COLO829 (cell line): ENCODE measurements at regions not wholly inside any gene's neighbourhood (a gene's known extent, or its start where the extent isn't known, plus 50 kb on each side); places are given as distances from the start of the nearest gene placed in this dataset.

Experiments
- DNase-seq: peaks from one replicate; pipeline ENCODE4 v3.0.0; 2012; ENCODE audit warnings: low spot score

DNA sequence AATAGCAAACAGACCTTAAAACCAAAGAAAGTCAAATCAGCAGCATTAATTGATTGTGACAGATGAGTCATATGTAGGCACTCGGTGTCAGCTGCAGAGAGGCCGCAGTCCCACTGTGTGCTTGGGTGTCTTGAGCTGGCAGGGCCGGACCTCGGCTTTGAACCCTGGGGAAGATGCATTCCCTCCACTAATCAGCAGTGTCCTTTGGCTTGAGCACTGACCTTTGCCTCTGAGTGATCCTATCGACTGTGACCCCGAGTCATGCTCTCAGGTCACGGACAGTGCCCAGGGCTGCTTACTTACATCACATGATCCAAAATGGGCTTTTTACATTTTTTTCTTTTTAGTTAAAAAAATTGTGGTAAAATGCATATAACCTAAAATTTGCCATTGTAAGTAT, 188.7 kb downstream of the GADD45G start:
- DNase-seq = no peak

DNA sequence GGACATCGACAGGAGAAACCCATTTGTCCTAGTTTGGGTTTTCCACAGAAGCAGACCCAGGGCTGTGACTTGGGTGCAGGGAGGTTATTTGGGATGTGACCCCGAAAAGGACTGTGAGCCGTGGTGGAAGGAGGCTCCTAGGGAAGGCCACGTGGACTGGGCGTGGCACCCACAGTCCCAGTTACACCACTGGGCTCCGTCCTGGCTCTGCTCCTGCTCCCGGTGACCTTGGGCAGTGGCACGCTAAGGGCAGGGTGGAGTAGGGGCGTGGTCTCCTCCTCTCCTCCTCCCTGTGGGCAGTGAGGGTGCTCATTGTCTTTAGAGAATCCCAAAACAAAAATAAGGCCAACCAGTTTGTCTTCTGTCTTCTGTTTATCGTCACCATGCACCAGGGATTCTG, 190.1 kb downstream of the GADD45G start:
- DNase-seq = no peak

DNA sequence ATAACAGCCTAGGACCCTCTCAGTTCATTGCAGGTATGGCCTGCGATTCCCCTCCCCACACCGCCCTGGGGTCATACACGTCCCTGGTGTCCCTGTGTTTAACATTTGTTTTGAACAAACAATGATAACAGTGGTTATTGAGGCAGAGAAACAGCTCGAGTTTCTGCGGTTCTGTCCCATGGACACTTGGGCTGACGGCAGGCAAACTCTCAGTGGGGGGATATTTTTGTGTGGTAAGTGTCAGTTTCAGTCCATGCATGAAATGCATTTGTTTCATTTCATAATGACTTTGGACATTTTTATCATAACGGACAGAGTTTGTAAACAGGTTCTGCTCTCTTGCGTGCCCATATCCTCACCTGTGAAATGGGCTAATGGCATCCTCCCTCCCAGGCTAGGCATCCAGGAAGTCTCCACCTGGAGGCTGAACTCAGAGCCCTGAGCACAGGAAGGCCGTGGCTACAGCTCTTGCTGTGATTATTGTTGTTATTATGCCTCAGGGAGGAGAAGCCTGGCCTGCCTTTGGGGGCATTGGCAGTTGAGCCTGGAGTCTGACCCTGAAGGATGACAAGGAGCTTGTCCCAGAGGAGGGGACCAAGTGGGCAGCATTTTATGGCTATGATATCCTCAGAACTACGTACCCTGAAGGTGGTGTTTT, 190.9 kb downstream of the GADD45G start:
- DNase-seq = no peak

DNA sequence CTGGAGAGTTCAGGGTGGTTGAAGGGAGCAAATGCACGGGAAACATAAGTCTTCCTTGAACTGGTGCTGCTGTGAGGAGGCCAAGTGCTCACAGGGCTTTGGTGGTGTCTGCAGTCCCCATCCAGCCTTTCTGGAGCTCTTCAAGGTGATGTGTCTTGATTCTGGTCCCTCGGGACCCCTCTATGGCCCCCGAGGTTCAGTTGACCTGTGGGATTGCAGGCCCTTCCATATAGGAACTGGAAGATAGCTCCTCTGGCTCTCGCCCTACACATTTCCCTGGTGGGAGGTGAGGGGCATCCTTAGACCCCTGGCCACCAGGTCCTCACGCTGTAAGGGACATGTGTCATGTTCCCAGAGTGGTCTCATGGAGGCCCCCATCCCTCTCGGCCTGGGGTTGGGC, 191.8 kb downstream of the GADD45G start:
- DNase-seq = no peak

DNA sequence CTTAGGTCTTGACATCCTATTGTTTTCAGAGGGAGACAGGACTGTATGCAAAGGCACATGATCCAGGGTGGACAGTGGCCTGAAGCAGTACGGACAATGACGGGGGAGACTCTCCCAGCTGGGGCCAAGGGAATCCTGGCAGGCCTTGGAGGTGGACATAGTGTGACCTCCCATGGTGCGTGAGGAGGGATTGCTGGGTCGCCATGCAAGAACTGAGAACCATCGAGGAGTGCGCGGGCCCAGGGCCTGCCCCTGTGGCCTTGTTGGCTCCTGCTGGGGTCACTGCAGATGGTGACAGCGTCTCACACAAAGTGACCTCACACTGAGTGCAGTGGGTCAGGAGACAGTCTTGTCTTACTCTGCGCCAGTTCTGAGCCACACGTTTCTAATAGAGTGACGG, 192.4 kb downstream of the GADD45G start:
- no peak for DNase-seq

DNA sequence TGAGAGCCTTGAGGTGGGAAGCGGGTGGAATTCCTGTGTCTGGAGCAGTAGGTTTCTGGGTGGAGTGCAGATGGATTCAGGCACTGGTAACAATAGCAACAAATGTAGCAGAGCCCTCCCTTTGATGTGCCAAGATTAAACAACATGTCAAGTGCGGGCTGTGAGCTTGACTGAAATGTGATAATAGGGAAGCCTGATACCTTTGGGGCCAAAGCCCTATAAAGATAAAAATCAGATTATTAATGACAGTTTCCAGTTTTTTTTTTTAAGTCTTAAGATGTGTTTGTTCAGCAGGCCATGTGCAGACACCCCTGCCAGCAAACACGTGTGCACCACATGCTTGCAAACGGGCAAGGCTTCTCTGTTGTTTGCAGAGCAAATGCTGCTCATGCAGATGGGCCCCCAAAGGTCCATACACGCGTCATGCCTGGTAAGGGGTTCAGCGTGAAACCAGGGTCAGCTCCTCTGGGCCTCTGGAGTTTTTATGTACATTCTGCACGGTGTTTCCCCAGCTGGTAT, 193.2 kb downstream of the GADD45G start:
- DNase-seq = no peak

DNA sequence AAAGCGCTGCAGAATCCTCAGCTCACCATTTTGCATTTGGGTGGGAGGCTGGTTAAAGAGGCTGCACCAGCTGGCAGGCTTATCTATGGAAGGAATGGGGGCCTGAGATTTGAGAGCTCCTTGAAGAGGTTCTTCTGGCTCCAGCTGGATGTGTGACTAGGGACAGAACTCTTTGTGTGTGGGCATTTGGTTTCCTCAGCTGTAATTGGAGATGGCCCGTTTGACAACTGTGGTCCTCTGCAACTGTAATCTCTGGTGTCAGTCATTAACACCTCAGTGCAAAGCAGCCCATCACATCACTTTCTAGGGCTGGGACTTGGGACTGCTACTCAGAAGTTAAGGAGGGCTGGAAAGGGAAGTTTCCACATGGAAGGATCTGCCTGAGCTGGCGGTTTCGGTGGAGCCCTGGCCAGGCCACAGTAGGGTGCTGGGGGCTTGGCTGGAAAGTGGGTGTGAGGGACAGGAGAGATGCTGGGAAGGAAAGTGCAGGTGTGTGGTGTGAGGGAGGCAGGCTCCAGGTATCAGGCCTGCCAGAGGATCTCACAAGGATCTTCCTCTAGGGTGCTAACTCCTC, 193.8 kb downstream of the GADD45G start:
- DNase-seq = no peak

DNA sequence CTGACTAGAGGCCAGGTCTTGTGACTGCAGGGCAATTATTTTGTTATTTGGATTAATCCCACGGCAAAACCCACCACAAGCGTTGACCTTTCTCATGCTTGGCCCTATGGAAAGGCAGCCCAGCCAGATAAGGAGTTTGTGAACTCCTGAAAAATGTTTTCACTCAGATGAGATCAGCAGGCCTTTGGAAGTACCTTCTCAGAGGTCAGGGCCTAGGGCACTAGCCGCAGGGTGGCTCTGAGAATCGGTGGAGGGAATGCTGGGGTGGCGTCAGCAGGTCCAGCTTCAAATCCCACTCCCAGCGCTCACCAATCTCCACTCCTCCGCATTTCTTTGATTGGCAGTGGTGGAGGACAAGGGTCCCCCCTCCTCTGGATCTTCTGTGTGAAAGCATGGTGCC, 194.4 kb downstream of the GADD45G start:
- DNase-seq = no peak

DNA sequence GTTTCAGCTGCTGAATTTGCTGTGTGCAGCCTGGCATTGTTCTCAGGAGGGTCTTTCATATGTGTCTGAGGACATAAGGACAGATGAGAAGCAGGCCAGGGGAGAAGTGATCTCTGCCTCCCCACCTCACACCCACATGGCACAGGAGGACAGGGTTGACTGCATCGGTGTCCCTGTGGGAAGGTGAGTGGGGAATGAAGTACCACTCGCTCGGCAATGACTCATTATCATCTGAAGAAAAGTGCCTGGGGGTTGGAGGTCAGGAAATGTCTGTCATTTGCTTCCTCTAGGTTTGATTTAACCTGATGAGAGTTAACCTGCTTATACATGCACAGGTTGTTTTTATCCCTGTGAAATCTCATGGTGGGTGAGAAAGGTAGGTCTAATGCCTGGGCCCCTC, 195.0 kb downstream of the GADD45G start:
- no peak for DNase-seq

DNA sequence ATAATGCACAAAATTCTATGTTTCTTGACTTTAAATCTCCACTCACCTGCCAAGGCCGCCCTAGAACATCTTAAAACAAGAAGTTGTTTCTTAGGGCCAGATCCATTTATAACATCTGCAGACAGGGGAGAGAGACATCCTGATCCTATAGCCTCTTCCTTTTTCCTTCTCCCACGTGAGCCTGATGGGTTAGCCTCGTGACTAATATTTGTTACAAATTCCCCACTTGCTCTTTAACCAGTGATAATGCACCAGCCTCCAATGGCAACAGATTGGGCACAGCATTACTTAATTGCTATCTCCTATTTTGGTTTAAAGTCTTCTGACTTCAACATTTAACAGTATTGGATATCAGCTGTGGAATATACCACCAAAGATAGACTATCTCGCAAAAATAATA, 196.5 kb downstream of the GADD45G start:
- no peak for DNase-seq

DNA sequence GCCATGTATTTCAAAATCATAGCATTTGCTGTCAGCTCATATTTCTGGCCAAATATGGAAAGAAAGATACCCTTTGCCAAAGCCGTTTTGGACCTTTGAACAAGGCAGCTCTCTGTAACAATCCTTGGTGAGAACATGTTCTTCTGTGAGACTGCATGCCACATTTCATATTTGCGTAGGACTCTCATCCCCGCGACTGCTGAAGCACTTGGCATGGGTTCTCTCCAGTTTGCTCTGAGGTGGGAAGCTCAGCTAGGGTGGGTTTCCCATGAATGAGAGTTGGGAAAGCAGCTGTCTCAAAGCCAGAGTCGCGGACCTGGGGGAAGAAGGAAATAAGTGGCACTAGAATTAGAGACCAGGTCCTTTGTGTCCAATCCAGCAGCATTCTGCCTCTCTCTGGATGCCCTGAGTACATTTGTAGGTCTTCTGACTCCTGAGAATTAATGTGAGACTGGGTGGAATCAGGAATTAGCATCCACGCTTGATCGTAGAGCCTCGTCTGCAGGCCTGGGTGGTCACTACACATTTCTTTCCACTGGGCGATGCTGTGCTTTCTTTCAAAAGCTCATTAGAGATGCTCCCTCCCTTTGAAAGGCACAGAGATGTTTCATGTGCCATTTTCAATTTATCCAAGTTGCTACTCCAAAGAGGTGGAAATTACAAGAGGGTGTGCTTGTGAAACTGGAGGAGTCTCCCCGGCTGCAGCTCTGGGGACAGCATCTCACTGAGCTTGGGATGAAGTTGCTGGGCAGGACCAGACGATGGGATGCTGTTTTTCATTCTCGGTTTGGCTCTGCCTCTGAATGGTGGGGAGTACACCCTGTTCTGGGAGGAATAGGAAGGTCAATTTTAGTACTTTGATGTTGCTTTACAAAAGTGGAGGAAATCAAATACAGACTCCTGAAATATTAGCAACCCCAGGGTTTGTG, 197.2 kb downstream of the GADD45G start:
- no peak for DNase-seq

DNA sequence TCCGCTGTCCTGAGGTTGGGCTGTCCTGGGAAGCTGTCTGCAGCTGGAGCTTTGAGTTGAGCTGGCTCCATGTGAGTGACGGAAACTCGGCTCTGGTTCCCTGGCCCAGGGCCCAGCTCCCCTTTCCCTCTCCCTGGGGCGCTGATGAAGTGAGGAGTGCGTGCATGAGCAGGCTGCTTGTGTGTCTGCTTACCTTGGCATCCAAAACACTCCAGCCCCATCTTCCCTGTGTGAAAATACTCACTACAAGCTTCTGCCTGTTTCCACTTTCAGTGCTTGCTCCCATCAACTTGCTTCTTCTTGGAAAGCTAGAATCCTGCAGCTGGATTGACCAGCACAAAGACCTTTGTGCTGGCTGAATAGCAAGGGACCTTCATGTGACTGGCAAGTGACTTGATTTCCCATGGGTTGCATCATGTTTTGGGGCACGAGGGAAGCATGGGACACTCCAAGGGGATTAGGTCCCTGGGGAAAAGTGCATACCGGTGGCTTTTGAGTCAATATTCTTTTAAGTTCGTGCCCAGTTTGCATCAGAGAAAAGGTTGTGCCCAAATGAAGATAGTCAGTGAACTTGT, 198.1 kb downstream of the GADD45G start:
- DNase-seq = no peak

DNA sequence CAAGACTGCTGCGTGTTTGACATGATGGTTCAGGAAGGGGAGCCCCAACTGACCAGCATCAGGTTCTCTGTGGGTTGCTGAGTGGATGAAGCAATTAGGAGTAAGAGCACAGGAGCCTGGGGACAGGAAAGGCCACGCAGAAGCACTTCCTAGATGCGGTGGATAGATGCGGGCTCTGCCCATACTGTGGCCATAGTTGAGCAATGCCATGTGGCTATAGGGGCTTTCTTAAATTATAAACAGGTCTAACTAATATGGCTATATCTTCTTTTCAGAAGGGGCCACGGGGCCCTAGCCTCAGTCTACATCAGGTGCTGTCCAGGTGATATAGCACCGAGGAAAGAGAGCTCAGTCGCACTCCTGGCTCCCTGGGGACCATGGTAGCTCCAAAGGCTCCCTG, 198.6 kb downstream of the GADD45G start:
- no peak for DNase-seq

DNA sequence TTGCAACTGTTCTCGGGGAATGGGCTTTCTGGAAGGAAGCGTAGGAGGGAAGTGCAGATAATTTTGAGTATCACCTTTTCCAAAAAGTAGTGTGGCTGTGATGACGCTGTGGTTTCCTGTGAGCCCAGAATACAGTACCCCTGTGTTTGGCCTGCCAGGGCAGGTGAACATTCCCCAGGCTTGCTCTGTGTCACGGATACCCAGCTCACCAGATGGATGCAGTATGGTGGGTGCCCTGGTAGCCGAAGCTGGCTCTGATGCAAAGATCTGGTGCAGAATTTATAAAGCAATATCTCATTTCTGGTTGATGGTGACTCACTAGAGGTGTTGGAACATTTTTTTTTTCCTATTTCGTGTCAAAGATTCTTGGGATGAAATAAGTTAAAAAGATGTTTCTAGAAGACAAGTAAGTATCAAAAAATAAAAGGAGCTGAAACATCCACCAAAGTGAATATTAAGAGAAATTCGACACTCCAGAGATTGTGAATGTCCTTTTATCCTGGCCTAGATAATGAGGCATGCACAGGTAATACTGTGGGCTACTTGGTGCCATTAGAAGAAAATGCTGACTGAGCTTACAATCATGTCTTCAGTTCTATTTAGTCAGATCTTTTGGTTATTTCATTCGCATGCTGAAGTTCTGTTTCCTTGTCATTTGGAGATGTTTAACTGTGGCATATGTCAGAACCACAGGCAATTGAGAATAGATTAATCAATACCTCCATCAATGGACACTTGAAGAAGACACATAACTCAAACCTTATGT, 200.1 kb downstream of the GADD45G start:
- no peak for DNase-seq

DNA sequence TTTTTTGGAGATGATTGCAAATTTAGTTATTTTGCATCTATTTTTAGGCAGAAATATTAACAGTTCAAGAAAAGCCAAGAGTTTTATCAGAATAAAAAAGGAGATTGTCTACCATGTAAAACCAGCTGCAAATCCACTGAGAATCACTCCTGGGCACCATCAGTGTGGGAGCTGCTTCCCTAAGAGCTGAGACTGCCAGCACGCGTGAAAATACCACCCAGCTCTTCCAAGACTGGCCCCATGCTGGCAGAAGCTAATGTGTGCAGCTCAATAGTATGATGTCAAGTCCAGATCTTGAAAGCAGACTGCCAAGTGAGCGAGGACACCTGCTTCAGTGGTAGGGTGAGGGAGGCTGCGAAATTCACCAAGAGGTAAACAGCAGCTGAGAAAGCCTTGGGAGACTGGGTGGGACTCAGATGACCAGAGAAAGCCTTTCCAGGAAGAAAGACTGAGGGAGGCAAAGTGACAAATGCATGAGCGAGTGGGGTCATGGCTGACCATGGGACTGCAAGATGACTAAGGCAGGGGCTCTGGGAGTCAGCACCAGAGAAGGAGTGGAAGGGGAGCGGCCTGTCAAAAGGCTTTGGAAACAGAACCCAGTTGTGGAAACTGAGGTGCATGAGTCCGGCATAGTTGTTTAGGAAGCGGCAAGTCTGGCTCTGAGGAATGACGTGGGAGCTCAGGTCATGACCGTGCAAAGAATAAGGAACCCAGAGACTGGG, 200.9 kb downstream of the GADD45G start:
- DNase-seq = no peak

DNA sequence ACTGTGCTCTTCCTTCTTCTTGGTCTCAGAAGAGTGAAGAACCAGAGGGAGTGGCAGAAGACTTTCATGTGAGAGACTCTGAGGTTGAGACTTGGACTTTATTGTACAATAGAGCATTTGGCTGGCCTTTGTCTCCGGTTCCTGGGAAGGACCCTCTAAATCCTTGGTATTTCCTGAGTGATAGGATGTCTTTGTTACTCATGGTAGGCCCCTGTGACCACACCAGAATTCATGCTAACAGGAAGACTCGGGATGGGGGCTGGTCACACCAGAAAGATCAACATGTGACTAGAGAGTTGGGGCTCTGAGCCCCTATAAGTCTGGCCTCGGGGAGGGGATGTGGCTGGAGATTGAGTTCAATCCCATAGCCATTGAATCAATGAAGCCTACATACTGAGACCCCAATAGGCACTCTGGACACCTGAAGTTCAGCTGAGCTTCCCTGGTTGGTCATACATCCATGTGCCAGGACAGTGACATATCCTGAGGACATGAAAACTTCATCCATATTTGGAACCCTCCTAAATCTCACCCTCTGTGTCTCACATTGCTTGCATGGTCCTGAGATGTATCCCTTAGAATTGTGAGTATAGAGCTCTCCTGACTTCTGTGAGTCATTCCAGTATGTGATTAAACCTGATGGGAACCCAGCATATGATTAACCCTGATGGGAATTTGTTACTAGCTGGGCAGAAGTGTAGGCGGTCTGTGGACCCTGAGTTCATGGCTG, 201.7 kb downstream of the GADD45G start:
- no peak for DNase-seq

DNA sequence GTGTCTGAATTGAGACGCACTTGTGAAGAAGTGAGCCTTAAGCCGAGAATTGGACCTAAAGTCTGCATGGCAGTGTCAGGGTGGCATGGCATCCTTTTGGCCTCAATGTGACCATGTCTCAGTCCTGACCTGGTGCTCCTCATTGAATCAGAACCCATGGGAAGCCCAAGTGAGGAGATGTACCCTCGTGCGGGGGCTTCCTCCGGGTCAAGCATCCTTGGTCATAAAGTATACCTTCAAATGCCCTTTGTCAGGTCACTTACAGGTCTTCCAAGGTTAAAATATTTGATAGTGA, 202.2 kb downstream of the GADD45G start:
- DNase-seq = no peak

DNA sequence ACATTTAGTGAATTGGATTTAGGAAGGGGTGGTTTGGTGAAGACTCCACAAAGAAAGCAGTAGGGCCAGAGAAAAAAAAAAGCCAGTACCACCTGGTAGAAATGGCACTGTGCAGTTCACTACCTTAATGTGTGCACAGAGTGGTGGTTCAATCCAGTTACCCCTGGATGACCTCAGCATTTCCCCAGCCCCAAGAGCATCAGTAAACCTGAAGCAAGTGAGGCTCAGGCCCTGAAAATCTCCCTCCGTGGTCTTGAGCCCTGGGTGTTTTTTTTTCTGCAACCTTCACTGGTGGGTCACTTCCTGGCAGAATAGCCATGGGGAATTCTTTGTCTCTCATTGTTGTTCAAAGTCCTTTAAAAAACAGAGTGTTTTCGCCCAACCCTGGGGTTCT, 202.9 kb downstream of the GADD45G start:
- DNase-seq = no peak

DNA sequence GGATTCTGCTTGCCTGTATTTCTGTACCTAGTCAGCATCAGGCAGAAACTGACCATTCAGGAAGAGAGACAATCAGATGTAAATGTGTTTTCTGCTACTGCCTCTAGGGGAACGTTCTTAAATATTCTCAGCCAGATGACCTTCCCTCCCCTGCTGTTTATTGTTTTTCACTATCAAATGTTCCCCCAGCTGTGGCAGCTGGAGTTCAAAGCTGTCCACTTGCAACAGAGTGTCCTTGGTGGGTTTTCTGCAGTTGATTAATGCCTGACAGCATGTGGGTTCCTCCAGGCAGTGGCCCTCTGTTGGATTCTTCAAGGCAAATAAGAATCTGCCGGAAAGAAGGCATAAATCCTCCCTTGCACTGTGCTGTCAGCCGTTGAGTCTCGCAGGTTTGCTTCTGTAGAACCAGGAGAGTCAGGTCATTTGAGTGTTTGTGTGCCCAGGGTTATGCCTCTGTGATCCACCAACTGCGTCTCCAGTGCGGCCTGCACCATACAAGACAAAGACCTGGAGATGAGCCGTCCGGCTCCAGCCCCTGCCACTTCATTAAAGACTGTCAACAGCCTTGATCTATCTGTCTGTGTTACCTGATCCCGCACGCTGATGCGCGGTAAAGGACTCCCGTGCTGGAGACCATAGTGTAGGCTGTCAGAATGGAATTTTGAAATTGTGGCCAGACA, 203.4 kb downstream of the GADD45G start:
- no peak for DNase-seq

DNA sequence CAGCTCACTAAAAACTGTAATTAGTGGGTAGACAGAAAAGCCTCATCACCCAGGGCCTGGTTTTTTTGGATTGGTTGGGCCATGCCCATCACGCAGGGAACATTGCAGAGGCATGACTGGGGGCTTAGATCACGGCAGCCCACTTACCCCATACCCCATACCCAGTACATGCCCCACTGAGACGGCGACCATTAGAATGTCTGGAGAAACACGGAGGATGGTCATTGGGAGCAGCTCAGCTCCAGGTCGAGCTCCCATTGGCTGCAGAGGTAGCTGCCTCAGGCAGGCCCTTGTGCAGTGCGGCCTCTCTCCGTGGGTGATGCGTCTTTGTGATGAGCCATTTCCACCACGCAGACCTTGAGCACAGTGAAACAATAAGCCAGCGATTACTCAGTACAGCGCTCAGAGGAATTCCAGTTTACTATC, 204.0 kb downstream of the GADD45G start:
- no peak for DNase-seq
